ENCODE measurements at regions not wholly inside any gene's neighbourhood (a gene's known extent, or its start where the extent isn't known, plus 50 kb on each side); places are given as distances from the start of the nearest gene placed in this dataset.

DNA sequence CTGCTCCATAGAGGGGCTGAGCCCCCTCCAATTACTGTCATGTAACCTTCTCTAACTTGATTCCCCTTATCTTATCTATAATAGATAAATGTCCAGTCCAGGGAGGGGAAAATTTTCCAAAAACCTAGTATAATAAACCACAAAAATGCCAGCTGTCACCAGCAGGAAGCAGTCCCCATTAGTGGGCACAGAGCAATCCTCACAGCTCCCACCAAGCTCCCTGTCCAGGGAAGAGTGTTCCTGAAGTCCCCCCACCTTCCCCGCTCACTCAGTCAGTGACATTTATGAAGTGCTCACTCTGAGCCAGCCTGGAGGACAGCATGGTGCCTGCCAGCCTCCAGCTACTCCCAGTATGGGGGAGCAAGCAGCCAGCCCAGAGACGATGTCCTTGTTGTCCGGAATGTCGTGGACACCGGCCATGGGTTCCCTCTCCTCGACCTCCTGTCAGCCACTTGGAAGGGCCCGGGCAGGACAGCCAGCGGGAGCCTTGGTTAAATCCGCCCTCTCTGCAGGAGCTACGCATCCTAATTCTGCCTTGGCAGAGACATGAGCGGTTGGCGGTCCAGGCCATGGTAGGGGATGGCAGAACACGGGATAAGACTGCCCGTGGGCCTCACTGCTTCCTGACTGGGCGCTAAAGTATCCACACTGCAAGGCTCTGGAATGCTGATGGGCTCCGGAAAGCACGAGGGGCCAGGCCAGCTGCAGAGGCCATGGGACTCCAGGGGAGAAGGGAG is 102.0 kb upstream of the CDH5 start:
- TF ChIP-seq SUZ12 (IDR thresholded peaks at IDR 0.05; ENCODE audit: low read length): no peak
- TF ChIP-seq CTCF (IDR thresholded peaks at IDR 0.05; ENCODE audit: control extremely low read depth in 1 of 3, insufficient read depth in 1 of 3, low read depth in 1 of 3, low read length in 3 of 3): no peak
- TF ChIP-seq POLR2A (IDR thresholded peaks at IDR 0.05; ENCODE audit: control extremely low read depth in 1 of 2, low read depth in 2 of 2, low read length in 2 of 2): no peak
- TF ChIP-seq, protein P1, sequence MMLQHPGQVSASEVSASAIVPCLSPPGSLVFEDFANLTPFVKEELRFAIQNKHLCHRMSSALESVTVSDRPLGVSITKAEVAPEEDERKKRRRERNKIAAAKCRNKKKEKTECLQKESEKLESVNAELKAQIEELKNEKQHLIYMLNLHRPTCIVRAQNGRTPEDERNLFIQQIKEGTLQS (IDR thresholded peaks at IDR 0.05; ENCODE audit: insufficient read depth, low read depth, low read length): no peak
- TF ChIP-seq SIRT6 (IDR thresholded peaks at IDR 0.05; ENCODE audit: low read length): no peak
- TF ChIP-seq RAD21 (IDR thresholded peaks at IDR 0.05 in 1 of 2, conservative IDR thresholded peaks at IDR 0.05 in 1 of 2; ENCODE audit: low read depth in 2 of 2, low read length in 2 of 2): no peak
- TF ChIP-seq KDM1A (IDR thresholded peaks at IDR 0.05; ENCODE audit: borderline replicate concordance, low read length): no peak
- no peak for TF ChIP-seq TAF7 (optimal IDR thresholded peaks at IDR 0.05; ENCODE audit: borderline replicate concordance, low read depth, low read length)
- no peak for TF ChIP-seq TAF1 (IDR thresholded peaks at IDR 0.05; ENCODE audit: low read depth, low read length)

Data from H1 (cell line).